NB4 (cell line): ENCODE measurements at regions not wholly inside any gene's neighbourhood (a gene's known extent, or its start where the extent isn't known, plus 50 kb on each side); places are given as distances from the start of the nearest gene placed in this dataset.

ENCODE experiments used
- DNase-seq: peaks from one replicate; pipeline ENCODE4 v3.0.0; 2010; ENCODE audit warnings: low read depth
- H3K4me3 ChIP-seq: one replicate; pipeline ENCODE4 v1.5.1; 2011; ENCODE audit warnings: mild to moderate bottlenecking, low read depth, low read length, moderate library complexity
- CTCF ChIP-seq: IDR thresholded peaks from one replicate; pipeline ENCODE4 v1.5.1; 2012; ENCODE audit warnings: low read depth, low read length
- MAX ChIP-seq: IDR thresholded peaks from 2 replicates; pipeline ENCODE4 v1.6.1; 2011; ENCODE audit warnings: low read depth, low read length
- MYC ChIP-seq: IDR thresholded peaks from 2 replicates; pipeline ENCODE4 v1.6.1; 2011; ENCODE audit warnings: low read depth, low read length
- POLR2A ChIP-seq: IDR thresholded peaks from 2 replicates; pipeline ENCODE4 v1.6.1; 2011; ENCODE audit warnings: mild to moderate bottlenecking; ENCODE audit not compliant: insufficient read length; ENCODE audit errors: extremely low read depth

- H3K4me3 ChIP-seq: no peak overlapping the region
- no peak for TF ChIP-seq MYC
- no peak for TF ChIP-seq MAX
- no peak for TF ChIP-seq CTCF
- TF ChIP-seq POLR2A: no peak
- DNase-seq: no peak
Measured at GRCh38 chr5:113817683-113818082, 304.2 kb downstream of the YTHDC2 start.

GRCh38 chr5:113823696-113824095, 310.2 kb downstream of the YTHDC2 start:
- H3K4me3 ChIP-seq: no peak overlapping the region
- no peak for DNase-seq
- no peak for TF ChIP-seq POLR2A
- no peak for TF ChIP-seq MAX
- TF ChIP-seq MYC: no peak
- no peak for TF ChIP-seq CTCF

- no peak for TF ChIP-seq MAX
- no peak for TF ChIP-seq POLR2A
- no peak for TF ChIP-seq CTCF
- TF ChIP-seq MYC: no peak
- DNase-seq: no peak
- H3K4me3 ChIP-seq: no peak overlapping the region
Measured at GRCh38 chr5:113824307-113824706, 310.8 kb downstream of the YTHDC2 start.

- no peak for TF ChIP-seq POLR2A
- no peak for TF ChIP-seq MYC
- no peak for TF ChIP-seq CTCF
- no peak for TF ChIP-seq MAX
- H3K4me3 ChIP-seq: no peak overlapping the region
- no peak for DNase-seq
Measured at GRCh38 chr5:113825176-113825575, 311.7 kb downstream of the YTHDC2 start.

- TF ChIP-seq MYC (no peak), MAX (no peak), CTCF (no peak), POLR2A (no peak)
- no peak for DNase-seq
- H3K4me3 ChIP-seq: no peak overlapping the region
Measured at GRCh38 chr5:113846941-113847340, 333.4 kb downstream of the YTHDC2 start.

- no peak for DNase-seq
- TF ChIP-seq POLR2A (no peak), MYC (no peak), CTCF (no peak), MAX (no peak)
- no peak overlapping the region for H3K4me3 ChIP-seq
Measured at GRCh38 chr5:113864437-113864836, 350.9 kb downstream of the YTHDC2 start.
